Body of pancreas (tissue), 4 donors: ENCODE measurements at regions not wholly inside any gene's neighbourhood (a gene's known extent, or its start where the extent isn't known, plus 50 kb on each side); places are given as distances from the start of the nearest gene placed in this dataset.

ENCODE experiments used
- CTCF ChIP-seq, 7 experiments: fragments of 450-650 bp in 4 of 7; fragments of 200-600 bp in 3 of 7; sonication (generic) in 3 of 7; IDR thresholded peaks; one replicate each; pipeline ENCODE4 v1.5.1; 2016 to 2019; ENCODE audit warnings: antibody characterized with exemption in 7 of 7
- POLR2A ChIP-seq, 3 donors: fragments of 450-650 bp; IDR thresholded peaks; one replicate each; pipeline ENCODE4 v1.6.1; 2016; ENCODE audit warnings: antibody characterized with exemption in 3 of 3, mild to moderate bottlenecking in 2 of 3

- TF ChIP-seq CTCF (IDR thresholded peaks at IDR 0.05) (no peak), POLR2A (IDR thresholded peaks at IDR 0.05) (no peak)
Observed at GRCh38 chr18:11548916-11549551, 60.4 kb upstream of the SLC35G4 start.
